ENCODE measurements at regions not wholly inside any gene's neighbourhood (a gene's known extent, or its start where the extent isn't known, plus 50 kb on each side); places are given as distances from the start of the nearest gene placed in this dataset.

DNA sequence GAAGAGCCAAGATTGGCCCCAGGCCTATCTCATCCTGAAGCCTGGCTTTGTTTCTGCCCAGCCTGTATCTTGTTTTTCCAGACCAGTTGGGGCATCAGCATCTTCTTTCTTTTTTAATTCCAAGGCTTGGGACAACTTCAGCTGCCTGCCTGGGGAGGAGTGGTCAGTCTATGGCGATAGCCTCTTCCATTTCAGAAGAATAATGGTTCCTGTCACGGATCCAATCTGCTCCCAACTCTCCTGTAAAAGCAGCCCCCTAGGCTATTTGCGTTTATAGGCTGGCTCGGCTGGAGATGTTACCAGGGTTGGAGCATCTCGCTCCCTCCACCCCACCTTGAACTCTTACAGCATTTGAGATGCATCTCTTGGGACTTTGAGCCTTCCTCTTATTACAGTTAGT, 145.2 kb upstream of the CADM1 start:
- Histone ChIP-seq H3K9me3 (ENCODE audit: low read length) (no peaks in the 10 kb centered on the region), H2AFZ (ENCODE audit: low read length) (no peak overlapping the region), H4K20me1 (ENCODE audit: insufficient read depth, low read length) (no peaks in the 10 kb centered on the region), H3K79me2 (ENCODE audit: insufficient read depth, low read length) (no peaks in the 10 kb centered on the region), H3K9ac (ENCODE audit: insufficient read depth, low read depth, low read length) (no peak overlapping the region), H3K4me1 (ENCODE audit: insufficient read depth, low read length) (no peaks in the 10 kb centered on the region), H3K4me2 (ENCODE audit: low read depth, low read length) (no peak overlapping the region), H3K27ac (ENCODE audit: extremely low read length, insufficient read depth, low read length) (no peak overlapping the region), H3K36me3 (replicated peaks in 1 of 2; ENCODE audit: control insufficient read depth in 1 of 2, insufficient read depth in 2 of 2, low read length in 2 of 2) (no peaks in the 10 kb centered on the region), H3K4me3 (replicated peaks in 1 of 3; ENCODE audit: insufficient read depth in 1 of 3, low read depth in 2 of 3, low read length in 3 of 3) (no peak overlapping the region), H3K27me3 (ENCODE audit: control insufficient read depth in 1 of 2, insufficient read depth in 2 of 2, low read length in 2 of 2) (peaks cover 0 to 24% of the 10 kb centered on the region in 2 experiments; a peak in 3 of 5 replicates)
- WGBS (ENCODE audit: low lambda C conversion rate) = 15% methylated on average over 5 of the region's 5 CpGs
- ChIA-PET POLR2A (no interaction called here), CTCF (ENCODE audit: low intra/inter-chr PET ratio, low total read pairs) (no interaction called here)
- TF ChIP-seq, protein P1, sequence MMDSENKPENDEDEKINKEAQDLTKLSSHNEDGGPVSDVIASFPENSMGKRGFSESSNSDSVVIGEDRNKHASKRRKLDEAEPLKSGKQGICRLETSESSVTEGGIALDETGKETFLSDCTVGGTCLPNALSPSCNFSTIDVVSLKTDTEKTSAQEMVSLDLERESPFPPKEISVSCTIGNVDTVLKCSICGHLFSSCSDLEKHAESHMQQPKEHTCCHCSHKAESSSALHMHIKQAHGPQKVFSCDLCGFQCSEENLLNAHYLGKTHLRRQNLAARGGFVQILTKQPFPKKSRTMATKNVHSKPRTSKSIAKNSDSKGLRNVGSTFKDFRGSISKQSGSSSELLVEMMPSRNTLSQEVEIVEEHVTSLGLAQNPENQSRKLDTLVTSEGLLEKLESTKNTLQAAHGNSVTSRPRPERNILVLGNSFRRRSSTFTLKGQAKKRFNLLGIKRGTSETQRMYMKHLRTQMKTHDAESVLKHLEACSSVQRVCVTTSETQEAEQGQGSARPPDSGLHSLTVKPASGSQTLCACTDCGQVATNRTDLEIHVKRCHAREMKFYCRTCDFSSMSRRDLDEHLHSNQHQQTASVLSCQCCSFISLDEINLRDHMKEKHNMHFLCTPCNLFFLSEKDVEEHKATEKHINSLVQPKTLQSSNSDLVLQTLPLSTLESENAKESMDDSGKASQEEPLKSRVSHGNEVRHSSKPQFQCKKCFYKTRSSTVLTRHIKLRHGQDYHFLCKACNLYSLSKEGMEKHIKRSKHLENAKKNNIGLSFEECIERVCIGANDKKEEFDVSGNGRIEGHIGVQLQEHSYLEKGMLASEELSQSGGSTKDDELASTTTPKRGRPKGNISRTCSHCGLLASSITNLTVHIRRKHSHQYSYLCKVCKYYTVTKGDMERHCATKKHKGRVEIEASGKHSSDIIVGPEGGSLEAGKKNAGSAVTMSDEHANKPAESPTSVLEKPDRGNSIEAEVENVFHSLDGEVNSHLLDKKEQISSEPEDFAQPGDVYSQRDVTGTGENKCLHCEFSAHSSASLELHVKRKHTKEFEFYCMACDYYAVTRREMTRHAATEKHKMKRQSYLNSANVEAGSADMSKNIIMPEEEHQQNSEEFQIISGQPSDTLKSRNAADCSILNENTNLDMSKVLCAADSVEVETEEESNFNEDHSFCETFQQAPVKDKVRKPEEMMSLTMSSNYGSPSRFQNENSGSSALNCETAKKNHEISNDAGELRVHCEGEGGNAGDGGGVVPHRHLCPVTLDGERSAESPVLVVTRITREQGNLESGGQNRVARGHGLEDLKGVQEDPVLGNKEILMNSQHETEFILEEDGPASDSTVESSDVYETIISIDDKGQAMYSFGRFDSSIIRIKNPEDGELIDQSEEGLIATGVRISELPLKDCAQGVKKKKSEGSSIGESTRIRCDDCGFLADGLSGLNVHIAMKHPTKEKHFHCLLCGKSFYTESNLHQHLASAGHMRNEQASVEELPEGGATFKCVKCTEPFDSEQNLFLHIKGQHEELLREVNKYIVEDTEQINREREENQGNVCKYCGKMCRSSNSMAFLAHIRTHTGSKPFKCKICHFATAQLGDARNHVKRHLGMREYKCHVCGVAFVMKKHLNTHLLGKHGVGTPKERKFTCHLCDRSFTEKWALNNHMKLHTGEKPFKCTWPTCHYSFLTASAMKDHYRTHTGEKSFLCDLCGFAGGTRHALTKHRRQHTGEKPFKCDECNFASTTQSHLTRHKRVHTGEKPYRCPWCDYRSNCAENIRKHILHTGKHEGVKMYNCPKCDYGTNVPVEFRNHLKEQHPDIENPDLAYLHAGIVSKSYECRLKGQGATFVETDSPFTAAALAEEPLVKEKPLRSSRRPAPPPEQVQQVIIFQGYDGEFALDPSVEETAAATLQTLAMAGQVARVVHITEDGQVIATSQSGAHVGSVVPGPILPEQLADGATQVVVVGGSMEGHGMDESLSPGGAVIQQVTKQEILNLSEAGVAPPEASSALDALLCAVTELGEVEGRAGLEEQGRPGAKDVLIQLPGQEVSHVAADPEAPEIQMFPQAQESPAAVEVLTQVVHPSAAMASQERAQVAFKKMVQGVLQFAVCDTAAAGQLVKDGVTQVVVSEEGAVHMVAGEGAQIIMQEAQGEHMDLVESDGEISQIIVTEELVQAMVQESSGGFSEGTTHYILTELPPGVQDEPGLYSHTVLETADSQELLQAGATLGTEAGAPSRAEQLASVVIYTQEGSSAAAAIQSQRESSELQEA (CRISPR knock-in tag; IDR thresholded peaks at IDR 0.05; ENCODE audit: not compliant biosample characterization) = no peak
- no peak for TF ChIP-seq SP5 (CRISPR knock-in tag; IDR thresholded peaks at IDR 0.05; ENCODE audit: borderline replicate concordance, low read depth)
- no peak for TF ChIP-seq AKAP8 (CRISPR knock-in tag; IDR thresholded peaks at IDR 0.05)
- no peak for TF ChIP-seq EEA1 (CRISPR knock-in tag; IDR thresholded peaks at IDR 0.05; ENCODE audit: borderline replicate concordance)
- TF ChIP-seq ZNF83 (CRISPR knock-in tag; IDR thresholded peaks at IDR 0.05; ENCODE audit: borderline replicate concordance) = no peak
- TF ChIP-seq, protein P2, sequence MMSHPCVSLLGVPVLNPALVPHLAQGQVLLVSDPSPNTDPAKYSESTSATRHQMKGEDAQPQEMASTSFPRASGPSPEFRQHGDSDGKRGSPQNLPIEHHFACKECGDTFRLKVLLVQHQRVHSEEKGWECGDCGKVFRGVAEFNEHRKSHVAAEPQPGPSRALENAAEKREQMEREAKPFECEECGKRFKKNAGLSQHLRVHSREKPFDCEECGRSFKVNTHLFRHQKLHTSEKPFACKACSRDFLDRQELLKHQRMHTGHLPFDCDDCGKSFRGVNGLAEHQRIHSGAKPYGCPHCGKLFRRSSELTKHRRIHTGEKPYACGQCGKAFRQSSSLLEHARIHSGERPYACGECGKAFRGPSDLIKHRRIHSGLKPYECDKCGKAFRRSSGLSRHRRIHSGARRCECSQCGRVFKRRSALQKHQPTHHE (CRISPR knock-in tag; IDR thresholded peaks at IDR 0.05; ENCODE audit: borderline replicate concordance) = no peak
- intact Hi-C loops (cut with micrococcal nuclease; ENCODE audit: unreplicated experiment) (no loop called here), in situ Hi-C loops (cut with HindIII; ENCODE audit: extremely low pct_ligation_motif_present, low pct_unique_long_range_greater_than_20kb) (no loop called here)
- FAIRE-seq (no peak), ATAC-seq (no peak), DNase-seq (ENCODE audit: low spot score) (no peak)
- BruUV-seq (replicated peaks) = no TSS peak

All from HepG2 (cell line).